ENCODE measurements at regions not wholly inside any gene's neighbourhood (a gene's known extent, or its start where the extent isn't known, plus 50 kb on each side); places are given as distances from the start of the nearest gene placed in this dataset.

- H2BK20ac ChIP-seq (ENCODE audit: low read length), result no peak overlapping the region
- WGBS, 2 experiments (ENCODE audit: extremely low coverage in 1 of 2, insufficient coverage in 1 of 2, insufficient read length in 1 of 2, insufficient replicate concordance in 2 of 2, low coverage in 1 of 2, low lambda C conversion rate in 2 of 2, missing lambda C conversion rate in 1 of 2), result 95% methylated on average over 2 of the region's 2 CpGs; no CpG with 5 or more reads in 1 of the 2 experiments
- no peak overlapping the region for H2BK15ac ChIP-seq (ENCODE audit: low read length)
- no peak overlapping the region for H3K18ac ChIP-seq (ENCODE audit: extremely low read depth, low read length)
- H3K23me2 ChIP-seq (ENCODE audit: low read depth, low read length), result no peaks in the 10 kb centered on the region; the same call in 1 of the 2 replicates
- no peak overlapping the region for H4K8ac ChIP-seq (ENCODE audit: extremely low read depth, insufficient read depth, low read length)
- H3K36me3 ChIP-seq (ENCODE audit: control insufficient read depth in 2 of 4, insufficient read depth in 4 of 4, low read length in 3 of 4), result no peaks in the 10 kb centered on the region
- no peak overlapping the region for H2BK12ac ChIP-seq (ENCODE audit: low read depth, low read length)
- H2AK5ac ChIP-seq (ENCODE audit: low read depth, low read length), result no peak overlapping the region
- H4K91ac ChIP-seq (replicated peaks; ENCODE audit: insufficient read length, low read length), result no peak overlapping the region
- H3K14ac ChIP-seq (ENCODE audit: insufficient read length), result no peak overlapping the region
- no peaks in the 10 kb centered on the region for H3K9me3 ChIP-seq (ENCODE audit: insufficient read depth in 2 of 2, low read depth in 1 of 2, low read length in 1 of 2)
- H3K79me1 ChIP-seq (ENCODE audit: low read depth, low read length), result no peaks in the 10 kb centered on the region
- peak overlapping the region; percentile 59 for H3K23ac ChIP-seq (ENCODE audit: insufficient read length)
- no peaks in the 10 kb centered on the region for H4K20me1 ChIP-seq (replicated peaks in 1 of 2; ENCODE audit: control insufficient read depth in 1 of 2, insufficient read depth in 2 of 2, low read length in 2 of 2)
- H2AFZ ChIP-seq (ENCODE audit: low read length), result no peak overlapping the region
- no peaks in the 10 kb centered on the region for H3K27me3 ChIP-seq (replicated peaks in 1 of 4; ENCODE audit: control insufficient read depth in 3 of 4, extremely low read depth in 1 of 4, insufficient read depth in 3 of 4, low read length in 3 of 4)
- no peak overlapping the region for H3K4me3 ChIP-seq (ENCODE audit: extremely low read depth in 1 of 4, insufficient read depth in 2 of 4, low read depth in 3 of 4, low read length in 4 of 4)
- H3K9ac ChIP-seq (replicated peaks in 1 of 4; ENCODE audit: extremely low read depth in 1 of 4, low read depth in 3 of 4, low read length in 3 of 4), result no peak overlapping the region
- no peak overlapping the region for H2BK120ac ChIP-seq (replicated peaks; ENCODE audit: low read depth, low read length)
- H3K27ac ChIP-seq (ENCODE audit: low read depth, low read length), result no peak overlapping the region
- TF ChIP-seq YY1 (IDR thresholded peaks at IDR 0.05; ENCODE audit: low read depth, low read length) (no peak), CREB1 (IDR thresholded peaks at IDR 0.05) (no peak), RAD21 (IDR thresholded peaks at IDR 0.05 in 1 of 2, conservative IDR thresholded peaks at IDR 0.05 in 1 of 2; ENCODE audit: low read depth in 2 of 2, low read length in 2 of 2) (no peak), SAP30 (IDR thresholded peaks at IDR 0.05; ENCODE audit: insufficient read depth, insufficient replicate concordance, low read length) (no peak), ATF3 (IDR thresholded peaks at IDR 0.05; ENCODE audit: insufficient read depth, low read depth, low read length) (no peak), PHF8 (conservative IDR thresholded peaks at IDR 0.05; ENCODE audit: low read depth, low read length) (no peak), FOSL1 (IDR thresholded peaks at IDR 0.05; ENCODE audit: insufficient read depth, low read depth, low read length) (no peak), BACH1 (IDR thresholded peaks at IDR 0.05; ENCODE audit: low read length) (no peak), CHD1 (IDR thresholded peaks at IDR 0.05; ENCODE audit: low read depth, low read length) (no peak)
- TF ChIP-seq, protein P1, sequence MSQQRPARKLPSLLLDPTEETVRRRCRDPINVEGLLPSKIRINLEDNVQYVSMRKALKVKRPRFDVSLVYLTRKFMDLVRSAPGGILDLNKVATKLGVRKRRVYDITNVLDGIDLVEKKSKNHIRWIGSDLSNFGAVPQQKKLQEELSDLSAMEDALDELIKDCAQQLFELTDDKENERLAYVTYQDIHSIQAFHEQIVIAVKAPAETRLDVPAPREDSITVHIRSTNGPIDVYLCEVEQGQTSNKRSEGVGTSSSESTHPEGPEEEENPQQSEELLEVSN (IDR thresholded peaks at IDR 0.05), result no peak
- H3K4ac ChIP-seq (replicated peaks; ENCODE audit: insufficient read length, low read depth, low read length), result no peak overlapping the region
- ChIA-PET CTCF (ENCODE audit: partially characterized antibody) (no interaction called here), POLR2A (ENCODE audit: partially characterized antibody) (no interaction called here)
- no peak for FAIRE-seq
- H3K4me2 ChIP-seq (ENCODE audit: insufficient read depth in 1 of 2, low read depth in 2 of 2, low read length in 2 of 2), result no peak overlapping the region
- H2BK5ac ChIP-seq (ENCODE audit: low read depth, low read length), result no peak overlapping the region
- no peak overlapping the region for H4K5ac ChIP-seq (ENCODE audit: insufficient read length, low read depth, low read length)
- no peaks in the 10 kb centered on the region for H3K79me2 ChIP-seq (ENCODE audit: control insufficient read depth in 1 of 2, insufficient read depth in 2 of 2, low read length in 2 of 2)
- no peak for DNase-seq (ENCODE audit: low read depth in 1 of 2, low spot score in 2 of 2)
- H3K56ac ChIP-seq (replicated peaks; ENCODE audit: insufficient read length, low read depth, low read length), result no peak overlapping the region
- 0 out of 7 replicates have a peak, but pooled peaks cover 0 to 2% (median 0%) of the 10 kb centered on the region in 4 experiments for H3K4me1 ChIP-seq (replicated peaks in 1 of 4; ENCODE audit: control insufficient read depth in 3 of 4, insufficient read depth in 4 of 4, low read length in 3 of 4)
Measured at GRCh38 chr11:112339566-112339965, 78.9 kb upstream of the PLET1 start.

Measured in H1 (cell line).